SU-DHL-6 (cell line): ENCODE measurements at regions not wholly inside any gene's neighbourhood (a gene's known extent, or its start where the extent isn't known, plus 50 kb on each side); places are given as distances from the start of the nearest gene placed in this dataset.

Source experiments
- EZH2phosphoT487 ChIP-seq: fragments of 200-600 bp; sonication (generic), shearing (Covaris generic); conservative IDR thresholded peaks from 2 replicates; pipeline ENCODE4 v1.6.1; 2018; ENCODE audit warnings: mild to moderate bottlenecking, antibody characterized with exemption, low read length, moderate library complexity, mixed read lengths
- TF ChIP-seq, protein P1 (sequence below): fragments of 200-600 bp; sonication (generic); IDR thresholded peaks from one replicate; pipeline ENCODE4 v1.5.1; 2017; ENCODE audit warnings: antibody characterized with exemption, mild to moderate bottlenecking, low read length, moderate library complexity; ENCODE audit not compliant: insufficient read depth, poor library complexity, severe bottlenecking

DNA sequence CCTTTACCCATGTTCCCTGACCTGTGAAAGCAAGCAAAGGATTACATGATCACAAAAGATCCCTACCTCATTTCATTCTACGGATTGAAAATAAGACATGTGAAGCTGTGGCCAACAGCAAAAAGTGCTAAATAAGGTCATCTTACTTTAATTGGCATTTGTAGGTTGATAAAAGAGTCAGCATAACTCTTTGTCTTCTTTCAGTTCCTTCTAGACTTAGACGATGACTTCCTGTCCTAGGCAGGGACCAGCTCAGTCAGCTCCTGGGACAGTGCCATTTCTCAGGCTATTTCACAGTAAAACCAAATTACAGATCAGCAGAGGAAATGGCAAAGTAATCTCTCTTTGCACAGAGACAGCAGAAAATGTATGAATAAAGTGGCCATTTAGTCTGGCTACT is 480.7 kb downstream of the RFPL4B start:
- TF ChIP-seq, protein P1, sequence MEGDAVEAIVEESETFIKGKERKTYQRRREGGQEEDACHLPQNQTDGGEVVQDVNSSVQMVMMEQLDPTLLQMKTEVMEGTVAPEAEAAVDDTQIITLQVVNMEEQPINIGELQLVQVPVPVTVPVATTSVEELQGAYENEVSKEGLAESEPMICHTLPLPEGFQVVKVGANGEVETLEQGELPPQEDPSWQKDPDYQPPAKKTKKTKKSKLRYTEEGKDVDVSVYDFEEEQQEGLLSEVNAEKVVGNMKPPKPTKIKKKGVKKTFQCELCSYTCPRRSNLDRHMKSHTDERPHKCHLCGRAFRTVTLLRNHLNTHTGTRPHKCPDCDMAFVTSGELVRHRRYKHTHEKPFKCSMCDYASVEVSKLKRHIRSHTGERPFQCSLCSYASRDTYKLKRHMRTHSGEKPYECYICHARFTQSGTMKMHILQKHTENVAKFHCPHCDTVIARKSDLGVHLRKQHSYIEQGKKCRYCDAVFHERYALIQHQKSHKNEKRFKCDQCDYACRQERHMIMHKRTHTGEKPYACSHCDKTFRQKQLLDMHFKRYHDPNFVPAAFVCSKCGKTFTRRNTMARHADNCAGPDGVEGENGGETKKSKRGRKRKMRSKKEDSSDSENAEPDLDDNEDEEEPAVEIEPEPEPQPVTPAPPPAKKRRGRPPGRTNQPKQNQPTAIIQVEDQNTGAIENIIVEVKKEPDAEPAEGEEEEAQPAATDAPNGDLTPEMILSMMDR, result no peak
- TF ChIP-seq EZH2phosphoT487, result no peak
